HG03565 (cell line): ENCODE measurements at regions not wholly inside any gene's neighbourhood (a gene's known extent, or its start where the extent isn't known, plus 50 kb on each side); places are given as distances from the start of the nearest gene placed in this dataset.

Experiments used
- ATAC-seq: cut with Tn5 transposase; IDR thresholded peaks from one replicate; pipeline ENCODE4 v1.9.1; 2021; ENCODE audit warnings: mild to moderate bottlenecking, moderate library complexity; ENCODE audit not compliant: unreplicated experiment

- ATAC-seq: no peak
These were observed 379.7 kb upstream of the B3GALT2 start for GRCh38 chr1:193565971-193566577.

- no peak for ATAC-seq
These were observed 375.7 kb upstream of the B3GALT2 start for GRCh38 chr1:193562121-193562520.

GRCh38 chr1:193558491-193559028, 372.1 kb upstream of the B3GALT2 start:
- no peak for ATAC-seq

- ATAC-seq: no peak
These were observed 369.4 kb upstream of the B3GALT2 start for GRCh38 chr1:193555662-193556441.

- ATAC-seq: no peak
These were observed 367.2 kb upstream of the B3GALT2 start for GRCh38 chr1:193553564-193553963.

- ATAC-seq: no peak
These were observed 365.9 kb upstream of the B3GALT2 start for GRCh38 chr1:193552274-193552673.

- no peak for ATAC-seq
These were observed 362.7 kb upstream of the B3GALT2 start for GRCh38 chr1:193549081-193549480.

- ATAC-seq: no peak
These were observed 358.8 kb upstream of the B3GALT2 start for GRCh38 chr1:193545171-193545570.

- ATAC-seq: no peak
These were observed 356.8 kb upstream of the B3GALT2 start for GRCh38 chr1:193543259-193543658.

GRCh38 chr1:193542690-193543089, 356.3 kb upstream of the B3GALT2 start:
- no peak for ATAC-seq

- peak; percentile 1 for ATAC-seq
These were observed 354.1 kb upstream of the B3GALT2 start for GRCh38 chr1:193540511-193540910.

GRCh38 chr1:193539731-193540459, 353.5 kb upstream of the B3GALT2 start:
- peak; percentile 35 for ATAC-seq

GRCh38 chr1:193538680-193539079, 352.3 kb upstream of the B3GALT2 start:
- no peak for ATAC-seq

GRCh38 chr1:193538003-193538354, 351.6 kb upstream of the B3GALT2 start:
- ATAC-seq: no peak

- ATAC-seq: peak; percentile 83
These were observed 351.0 kb upstream of the B3GALT2 start for GRCh38 chr1:193537266-193538002.

- no peak for ATAC-seq
These were observed 347.4 kb upstream of the B3GALT2 start for GRCh38 chr1:193533853-193534252.

GRCh38 chr1:193525917-193526710, 339.7 kb upstream of the B3GALT2 start:
- ATAC-seq: peak; percentile 48

- ATAC-seq: no peak
These were observed 339.0 kb upstream of the B3GALT2 start for GRCh38 chr1:193525411-193525810.

GRCh38 chr1:193524616-193525015, 338.2 kb upstream of the B3GALT2 start:
- ATAC-seq: no peak

- ATAC-seq: no peak
These were observed 337.6 kb upstream of the B3GALT2 start for GRCh38 chr1:193524021-193524420.
